H1 (cell line): ENCODE measurements at regions not wholly inside any gene's neighbourhood (a gene's known extent, or its start where the extent isn't known, plus 50 kb on each side); places are given as distances from the start of the nearest gene placed in this dataset.

Source experiments
- BRCA1 ChIP-seq: IDR thresholded peaks from 2 replicates; pipeline ENCODE4 v1.6.1; 2012; ENCODE audit warnings: low read depth, low read length, improper control_type of control experiment
- CEBPB ChIP-seq: IDR thresholded peaks from 2 replicates; pipeline ENCODE4 v1.6.1; 2012; ENCODE audit warnings: low read depth, low read length
- CHD2 ChIP-seq: IDR thresholded peaks from 2 replicates; pipeline ENCODE4 v1.6.1; 2012; ENCODE audit warnings: low read length, improper control_type of control experiment
- HDAC6 ChIP-seq: IDR thresholded peaks from one replicate; pipeline ENCODE4 v1.7.1; 2012; ENCODE audit warnings: low read depth, mild to moderate bottlenecking, inconsistent platforms, low read length, moderate library complexity
- KDM4A ChIP-seq: IDR thresholded peaks from one replicate; pipeline ENCODE4 v1.7.1; 2012; ENCODE audit warnings: low read depth, mild to moderate bottlenecking, moderate library complexity, low read length, inconsistent platforms; ENCODE audit not compliant: severe bottlenecking
- POLR2A ChIP-seq, 2 experiments: IDR thresholded peaks; 1 replicate in 1 of 2; 2 replicates in 1 of 2; pipeline ENCODE4 v1.6.1; 2011; ENCODE audit warnings: low read depth in 2 of 2, low read length in 2 of 2, mild to moderate bottlenecking in 2 of 2; ENCODE audit errors: control extremely low read depth in 1 of 2
- RFX5 ChIP-seq: IDR thresholded peaks from 2 replicates; pipeline ENCODE4 v1.6.1; 2011; ENCODE audit warnings: low read depth, low read length, improper control_type of control experiment, borderline replicate concordance
- SP1 ChIP-seq: IDR thresholded peaks from 2 replicates; pipeline ENCODE4 v1.6.1; 2011; ENCODE audit warnings: low read depth, low read length
- ZNF274 ChIP-seq: IDR thresholded peaks from 2 replicates; pipeline ENCODE4 v1.7.0; 2012; ENCODE audit warnings: low read length, borderline replicate concordance; ENCODE audit errors: extremely low read depth
- TF ChIP-seq, protein P1 (sequence below), 3 experiments: IDR thresholded peaks; 1 replicate in 2 of 3; 2 replicates in 1 of 3; pipeline versions ENCODE4 v1.5.1 to v1.6.1; 2011; ENCODE audit warnings: low read length in 3 of 3, mild to moderate bottlenecking in 3 of 3, inconsistent platforms in 2 of 3, low read depth in 1 of 3, moderate library complexity in 1 of 3; ENCODE audit not compliant: insufficient read depth in 1 of 3; ENCODE audit errors: control extremely low read depth in 1 of 3
- TF ChIP-seq, protein P2 (sequence below): IDR thresholded peaks from 2 replicates; pipeline ENCODE4 v1.6.1; 2012; ENCODE audit warnings: inconsistent platforms
- TF ChIP-seq, protein P3 (sequence below): IDR thresholded peaks from 2 replicates; pipeline ENCODE4 v1.6.1; 2011; ENCODE audit warnings: low read depth, mild to moderate bottlenecking, low read length; ENCODE audit not compliant: insufficient read depth
- TF ChIP-seq, protein P4 (sequence below): fragments of 300-600 bp; sonication (generic); IDR thresholded peaks from 2 replicates; pipeline ENCODE4 v1.7.1; 2012; ENCODE audit warnings: low read length, moderate library complexity, mild to moderate bottlenecking, inconsistent platforms; ENCODE audit not compliant: insufficient replicate concordance

DNA sequence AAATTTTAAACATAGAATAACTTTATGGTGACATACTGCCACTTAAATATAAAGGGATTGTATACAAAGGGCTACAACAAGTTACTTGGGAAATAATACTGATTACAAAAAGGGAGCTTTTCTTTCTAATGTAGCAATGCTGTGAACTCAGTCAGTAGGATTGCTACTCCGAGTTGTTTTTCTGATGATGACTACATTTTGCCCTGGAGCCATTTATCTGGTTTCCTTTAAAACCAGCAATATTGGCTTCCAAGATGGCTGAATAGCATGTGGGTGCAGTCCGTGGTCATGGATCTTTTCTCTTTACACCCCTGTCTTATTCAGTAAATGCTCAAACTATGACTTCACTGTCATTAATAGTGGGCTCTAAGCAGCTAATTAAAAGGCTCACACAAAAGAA lies 92.6 kb upstream of the NEK7 start:
- TF ChIP-seq SP1 (no peak), POLR2A (IDR thresholded peaks at IDR 0.05; ENCODE audit: control extremely low read depth in 1 of 2, low read depth in 2 of 2, low read length in 2 of 2) (no peak), KDM4A (no peak), CHD2 (no peak), RFX5 (no peak), BRCA1 (no peak), CEBPB (no peak), ZNF274 (no peak), HDAC6 (no peak)
- TF ChIP-seq, protein P1, sequence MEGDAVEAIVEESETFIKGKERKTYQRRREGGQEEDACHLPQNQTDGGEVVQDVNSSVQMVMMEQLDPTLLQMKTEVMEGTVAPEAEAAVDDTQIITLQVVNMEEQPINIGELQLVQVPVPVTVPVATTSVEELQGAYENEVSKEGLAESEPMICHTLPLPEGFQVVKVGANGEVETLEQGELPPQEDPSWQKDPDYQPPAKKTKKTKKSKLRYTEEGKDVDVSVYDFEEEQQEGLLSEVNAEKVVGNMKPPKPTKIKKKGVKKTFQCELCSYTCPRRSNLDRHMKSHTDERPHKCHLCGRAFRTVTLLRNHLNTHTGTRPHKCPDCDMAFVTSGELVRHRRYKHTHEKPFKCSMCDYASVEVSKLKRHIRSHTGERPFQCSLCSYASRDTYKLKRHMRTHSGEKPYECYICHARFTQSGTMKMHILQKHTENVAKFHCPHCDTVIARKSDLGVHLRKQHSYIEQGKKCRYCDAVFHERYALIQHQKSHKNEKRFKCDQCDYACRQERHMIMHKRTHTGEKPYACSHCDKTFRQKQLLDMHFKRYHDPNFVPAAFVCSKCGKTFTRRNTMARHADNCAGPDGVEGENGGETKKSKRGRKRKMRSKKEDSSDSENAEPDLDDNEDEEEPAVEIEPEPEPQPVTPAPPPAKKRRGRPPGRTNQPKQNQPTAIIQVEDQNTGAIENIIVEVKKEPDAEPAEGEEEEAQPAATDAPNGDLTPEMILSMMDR (IDR thresholded peaks at IDR 0.05; ENCODE audit: control extremely low read depth in 1 of 3, insufficient read depth in 1 of 3, low read depth in 1 of 3, low read length in 3 of 3) = no peak
- TF ChIP-seq, protein P2, sequence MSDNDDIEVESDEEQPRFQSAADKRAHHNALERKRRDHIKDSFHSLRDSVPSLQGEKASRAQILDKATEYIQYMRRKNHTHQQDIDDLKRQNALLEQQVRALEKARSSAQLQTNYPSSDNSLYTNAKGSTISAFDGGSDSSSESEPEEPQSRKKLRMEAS = no peak
- TF ChIP-seq, protein P3, sequence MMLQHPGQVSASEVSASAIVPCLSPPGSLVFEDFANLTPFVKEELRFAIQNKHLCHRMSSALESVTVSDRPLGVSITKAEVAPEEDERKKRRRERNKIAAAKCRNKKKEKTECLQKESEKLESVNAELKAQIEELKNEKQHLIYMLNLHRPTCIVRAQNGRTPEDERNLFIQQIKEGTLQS = no peak
- TF ChIP-seq, protein P4, sequence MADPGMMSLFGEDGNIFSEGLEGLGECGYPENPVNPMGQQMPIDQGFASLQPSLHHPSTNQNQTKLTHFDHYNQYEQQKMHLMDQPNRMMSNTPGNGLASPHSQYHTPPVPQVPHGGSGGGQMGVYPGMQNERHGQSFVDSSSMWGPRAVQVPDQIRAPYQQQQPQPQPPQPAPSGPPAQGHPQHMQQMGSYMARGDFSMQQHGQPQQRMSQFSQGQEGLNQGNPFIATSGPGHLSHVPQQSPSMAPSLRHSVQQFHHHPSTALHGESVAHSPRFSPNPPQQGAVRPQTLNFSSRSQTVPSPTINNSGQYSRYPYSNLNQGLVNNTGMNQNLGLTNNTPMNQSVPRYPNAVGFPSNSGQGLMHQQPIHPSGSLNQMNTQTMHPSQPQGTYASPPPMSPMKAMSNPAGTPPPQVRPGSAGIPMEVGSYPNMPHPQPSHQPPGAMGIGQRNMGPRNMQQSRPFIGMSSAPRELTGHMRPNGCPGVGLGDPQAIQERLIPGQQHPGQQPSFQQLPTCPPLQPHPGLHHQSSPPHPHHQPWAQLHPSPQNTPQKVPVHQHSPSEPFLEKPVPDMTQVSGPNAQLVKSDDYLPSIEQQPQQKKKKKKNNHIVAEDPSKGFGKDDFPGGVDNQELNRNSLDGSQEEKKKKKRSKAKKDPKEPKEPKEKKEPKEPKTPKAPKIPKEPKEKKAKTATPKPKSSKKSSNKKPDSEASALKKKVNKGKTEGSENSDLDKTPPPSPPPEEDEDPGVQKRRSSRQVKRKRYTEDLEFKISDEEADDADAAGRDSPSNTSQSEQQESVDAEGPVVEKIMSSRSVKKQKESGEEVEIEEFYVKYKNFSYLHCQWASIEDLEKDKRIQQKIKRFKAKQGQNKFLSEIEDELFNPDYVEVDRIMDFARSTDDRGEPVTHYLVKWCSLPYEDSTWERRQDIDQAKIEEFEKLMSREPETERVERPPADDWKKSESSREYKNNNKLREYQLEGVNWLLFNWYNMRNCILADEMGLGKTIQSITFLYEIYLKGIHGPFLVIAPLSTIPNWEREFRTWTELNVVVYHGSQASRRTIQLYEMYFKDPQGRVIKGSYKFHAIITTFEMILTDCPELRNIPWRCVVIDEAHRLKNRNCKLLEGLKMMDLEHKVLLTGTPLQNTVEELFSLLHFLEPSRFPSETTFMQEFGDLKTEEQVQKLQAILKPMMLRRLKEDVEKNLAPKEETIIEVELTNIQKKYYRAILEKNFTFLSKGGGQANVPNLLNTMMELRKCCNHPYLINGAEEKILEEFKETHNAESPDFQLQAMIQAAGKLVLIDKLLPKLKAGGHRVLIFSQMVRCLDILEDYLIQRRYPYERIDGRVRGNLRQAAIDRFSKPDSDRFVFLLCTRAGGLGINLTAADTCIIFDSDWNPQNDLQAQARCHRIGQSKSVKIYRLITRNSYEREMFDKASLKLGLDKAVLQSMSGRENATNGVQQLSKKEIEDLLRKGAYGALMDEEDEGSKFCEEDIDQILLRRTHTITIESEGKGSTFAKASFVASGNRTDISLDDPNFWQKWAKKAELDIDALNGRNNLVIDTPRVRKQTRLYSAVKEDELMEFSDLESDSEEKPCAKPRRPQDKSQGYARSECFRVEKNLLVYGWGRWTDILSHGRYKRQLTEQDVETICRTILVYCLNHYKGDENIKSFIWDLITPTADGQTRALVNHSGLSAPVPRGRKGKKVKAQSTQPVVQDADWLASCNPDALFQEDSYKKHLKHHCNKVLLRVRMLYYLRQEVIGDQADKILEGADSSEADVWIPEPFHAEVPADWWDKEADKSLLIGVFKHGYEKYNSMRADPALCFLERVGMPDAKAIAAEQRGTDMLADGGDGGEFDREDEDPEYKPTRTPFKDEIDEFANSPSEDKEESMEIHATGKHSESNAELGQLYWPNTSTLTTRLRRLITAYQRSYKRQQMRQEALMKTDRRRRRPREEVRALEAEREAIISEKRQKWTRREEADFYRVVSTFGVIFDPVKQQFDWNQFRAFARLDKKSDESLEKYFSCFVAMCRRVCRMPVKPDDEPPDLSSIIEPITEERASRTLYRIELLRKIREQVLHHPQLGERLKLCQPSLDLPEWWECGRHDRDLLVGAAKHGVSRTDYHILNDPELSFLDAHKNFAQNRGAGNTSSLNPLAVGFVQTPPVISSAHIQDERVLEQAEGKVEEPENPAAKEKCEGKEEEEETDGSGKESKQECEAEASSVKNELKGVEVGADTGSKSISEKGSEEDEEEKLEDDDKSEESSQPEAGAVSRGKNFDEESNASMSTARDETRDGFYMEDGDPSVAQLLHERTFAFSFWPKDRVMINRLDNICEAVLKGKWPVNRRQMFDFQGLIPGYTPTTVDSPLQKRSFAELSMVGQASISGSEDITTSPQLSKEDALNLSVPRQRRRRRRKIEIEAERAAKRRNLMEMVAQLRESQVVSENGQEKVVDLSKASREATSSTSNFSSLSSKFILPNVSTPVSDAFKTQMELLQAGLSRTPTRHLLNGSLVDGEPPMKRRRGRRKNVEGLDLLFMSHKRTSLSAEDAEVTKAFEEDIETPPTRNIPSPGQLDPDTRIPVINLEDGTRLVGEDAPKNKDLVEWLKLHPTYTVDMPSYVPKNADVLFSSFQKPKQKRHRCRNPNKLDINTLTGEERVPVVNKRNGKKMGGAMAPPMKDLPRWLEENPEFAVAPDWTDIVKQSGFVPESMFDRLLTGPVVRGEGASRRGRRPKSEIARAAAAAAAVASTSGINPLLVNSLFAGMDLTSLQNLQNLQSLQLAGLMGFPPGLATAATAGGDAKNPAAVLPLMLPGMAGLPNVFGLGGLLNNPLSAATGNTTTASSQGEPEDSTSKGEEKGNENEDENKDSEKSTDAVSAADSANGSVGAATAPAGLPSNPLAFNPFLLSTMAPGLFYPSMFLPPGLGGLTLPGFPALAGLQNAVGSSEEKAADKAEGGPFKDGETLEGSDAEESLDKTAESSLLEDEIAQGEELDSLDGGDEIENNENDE = no peak
